SK-N-SH (cell line): ENCODE measurements at regions not wholly inside any gene's neighbourhood (a gene's known extent, or its start where the extent isn't known, plus 50 kb on each side); places are given as distances from the start of the nearest gene placed in this dataset.

ENCODE experiments used
- CTCF ChIA-PET: fragments of 300-600, 350-600 bp; formaldehyde crosslinking; extraction: SDS; loops from one replicate; lab custom pipeline; 2021; lab: Yijun Ruan, JAX
- POLR2A ChIA-PET: fragments of 350-600 bp; sonication (Branson Sonifier 250); formaldehyde crosslinking; extraction: SDS; loops from one replicate; lab custom pipeline; 2020; ENCODE audit warnings: antibody characterized with exemption, inconsistent platforms; lab: Yijun Ruan, JAX
- DNase-seq: peaks from one replicate; pipeline ENCODE4 v3.0.0; 2012
- H2AFZ ChIP-seq: fragments of 200-600 bp; sonication (generic); 2 replicates; pipeline ENCODE4 v1.8.1; 2016; ENCODE audit warnings: antibody characterized with exemption, mild to moderate bottlenecking, low read depth
- H3F3A ChIP-seq: fragments of 200-600 bp; sonication (generic); replicated peaks from 2 replicates; pipeline ENCODE3; 2016; ENCODE audit warnings: antibody characterized with exemption, mild to moderate bottlenecking; ENCODE audit not compliant: insufficient read depth
- H3K27ac ChIP-seq, 2 experiments: fragments of 200-500 bp in 1 of 2; fragments of 200-600 bp in 1 of 2; sonication (Bioruptor generic) in 1 of 2; sonication (generic), shearing (Covaris generic) in 1 of 2; 2 replicates each; pipeline versions ENCODE4 v1.5.1 to v1.6.1; 2014 to 2016; ENCODE audit warnings: low read depth in 2 of 2, inconsistent platforms in 1 of 2, low read length in 1 of 2, mild to moderate bottlenecking in 1 of 2, mixed read lengths in 1 of 2
- H3K27me3 ChIP-seq: fragments of 200-600 bp; sonication (generic), shearing (Covaris generic); 2 replicates; pipeline ENCODE4 v1.6.1; 2016; ENCODE audit warnings: mixed run types; ENCODE audit not compliant: insufficient read depth
- H3K36me3 ChIP-seq, 2 experiments: fragments of 200-500 bp in 1 of 2; fragments of 200-600 bp in 1 of 2; sonication (Bioruptor generic) in 1 of 2; sonication (generic) in 1 of 2; replicated peaks in 1 of 2; 2 replicates each; pipeline versions ENCODE3 to v1.5.1; 2014 to 2016; ENCODE audit warnings: low read length in 1 of 2, mild to moderate bottlenecking in 1 of 2; ENCODE audit not compliant: insufficient read depth in 2 of 2, control insufficient read depth in 1 of 2
- H3K4me1 ChIP-seq, 2 experiments: fragments of 200-500 bp in 1 of 2; fragments of 200-600 bp in 1 of 2; sonication (Bioruptor generic) in 1 of 2; sonication (generic), shearing (Covaris generic) in 1 of 2; 2 replicates each; pipeline versions ENCODE4 v1.5.1 to v1.6.1; 2014 to 2016; ENCODE audit warnings: low read depth in 1 of 2, low read length in 1 of 2, mixed run types in 1 of 2; ENCODE audit not compliant: insufficient read depth in 2 of 2, control insufficient read depth in 1 of 2
- H3K4me2 ChIP-seq: fragments of 200-600 bp; sonication (generic), shearing (Covaris generic); 2 replicates; pipeline ENCODE4 v1.6.1; 2017; ENCODE audit warnings: mixed run types
- H3K4me3 ChIP-seq, 2 experiments: fragments of 200-500 bp in 1 of 2; fragments of 200-600 bp in 1 of 2; sonication (Bioruptor generic) in 1 of 2; sonication (generic), shearing (Covaris generic) in 1 of 2; 2 replicates each; pipeline versions ENCODE4 v1.5.1 to v1.8.1; 2014 to 2016; ENCODE audit warnings: low read depth in 2 of 2, inconsistent platforms in 1 of 2, low read length in 1 of 2, mild to moderate bottlenecking in 1 of 2, mixed read lengths in 1 of 2, moderate library complexity in 1 of 2
- H3K79me2 ChIP-seq: fragments of 200-600 bp; sonication (generic); 2 replicates; pipeline ENCODE4 v1.8.1; 2017; ENCODE audit warnings: mild to moderate bottlenecking; ENCODE audit not compliant: insufficient read depth
- H3K9ac ChIP-seq: fragments of 200-600 bp; sonication (generic); 2 replicates; pipeline ENCODE4 v1.6.1; 2017; ENCODE audit warnings: mixed run types
- H3K9me2 ChIP-seq: fragments of 200-600 bp; sonication (generic); 2 replicates; pipeline ENCODE4 v1.6.1; 2017; ENCODE audit warnings: mixed run types
- H3K9me3 ChIP-seq: fragments of 200-600 bp; sonication (generic); 2 replicates; pipeline ENCODE4 v1.6.1; 2017; ENCODE audit warnings: mixed run types, mild to moderate bottlenecking, moderate library complexity
- H4K20me1 ChIP-seq: fragments of 200-600 bp; sonication (generic); 2 replicates; pipeline ENCODE4 v1.6.1; 2017; ENCODE audit warnings: mild to moderate bottlenecking, mixed run types; ENCODE audit not compliant: insufficient read depth
- CTCF ChIP-seq: fragments of 200-600 bp; sonication (generic); IDR thresholded peaks from 2 replicates; pipeline ENCODE4 v1.6.1; 2017; ENCODE audit warnings: antibody characterized with exemption, mild to moderate bottlenecking, moderate library complexity
- ELF1 ChIP-seq: IDR thresholded peaks from 2 replicates; pipeline ENCODE4 v1.4.0; 2012
- EP300 ChIP-seq, 2 experiments: IDR thresholded peaks; 2 replicates each; pipeline versions ENCODE4 v1.4.0 to v1.6.1; 2012; ENCODE audit warnings: borderline replicate concordance in 1 of 2, low read depth in 1 of 2, low read length in 1 of 2
- EZH2phosphoT487 ChIP-seq: fragments of 200-600 bp; sonication (generic); IDR thresholded peaks from 2 replicates; pipeline ENCODE4 v1.6.1; 2017; ENCODE audit warnings: low read depth, mixed run types, mild to moderate bottlenecking, antibody characterized with exemption, moderate library complexity, borderline replicate concordance
- FOXM1 ChIP-seq: IDR thresholded peaks from 2 replicates; pipeline ENCODE4 v1.4.0; 2012; ENCODE audit warnings: low read depth, mild to moderate bottlenecking
- GABPA ChIP-seq: IDR thresholded peaks from 2 replicates; pipeline ENCODE4 v1.4.0; 2012; ENCODE audit warnings: low read depth, mild to moderate bottlenecking
- GATA2 ChIP-seq: sonication (generic); formaldehyde crosslinking; IDR thresholded peaks from 2 replicates; pipeline ENCODE4 v1.5.0; 2020; ENCODE audit warnings: mild to moderate bottlenecking, missing genetic modification reagents
- JUND ChIP-seq: IDR thresholded peaks from 2 replicates; pipeline ENCODE4 v1.4.0; 2012
- MAX ChIP-seq: IDR thresholded peaks from 2 replicates; pipeline ENCODE4 v1.4.0; 2012; ENCODE audit warnings: low read depth
- MEF2A ChIP-seq: IDR thresholded peaks from 2 replicates; pipeline ENCODE4 v1.4.0; 2012; ENCODE audit warnings: low read depth, borderline replicate concordance
- MXI1 ChIP-seq: IDR thresholded peaks from 2 replicates; pipeline ENCODE4 v1.6.1; 2012; ENCODE audit warnings: mild to moderate bottlenecking, low read depth, low read length, improper control_type of control experiment
- NFIC ChIP-seq: IDR thresholded peaks from 2 replicates; pipeline ENCODE4 v1.4.0; 2012; ENCODE audit warnings: borderline replicate concordance
- NRF1 ChIP-seq: IDR thresholded peaks from 2 replicates; pipeline ENCODE4 v1.6.1; 2012; ENCODE audit warnings: low read depth, mild to moderate bottlenecking, low read length
- PBX3 ChIP-seq: IDR thresholded peaks from 2 replicates; pipeline ENCODE4; 2012
- RCOR1 ChIP-seq: fragments of 150-350 bp; IDR thresholded peaks from 2 replicates; pipeline ENCODE4 v1.6.1; 2017; ENCODE audit warnings: antibody characterized with exemption, low read length
- REST ChIP-seq: IDR thresholded peaks from 2 replicates; pipeline ENCODE4 v1.6.1; 2012; ENCODE audit warnings: mild to moderate bottlenecking, low read depth, low read length, moderate library complexity
- RFX5 ChIP-seq: IDR thresholded peaks from 2 replicates; pipeline ENCODE4 v1.6.1; 2012; ENCODE audit warnings: mild to moderate bottlenecking, improper control_type of control experiment, low read length
- TAF1 ChIP-seq: IDR thresholded peaks from 2 replicates; pipeline ENCODE4 v1.6.1; 2012; ENCODE audit warnings: low read depth, mild to moderate bottlenecking, low read length, moderate library complexity, borderline replicate concordance
- TCF12 ChIP-seq: IDR thresholded peaks from 2 replicates; pipeline ENCODE4 v1.4.0; 2012
- TEAD4 ChIP-seq: IDR thresholded peaks from 2 replicates; pipeline ENCODE4 v1.4.0; 2012; ENCODE audit warnings: mild to moderate bottlenecking, borderline replicate concordance; ENCODE audit not compliant: insufficient read depth
- USF2 ChIP-seq: fragments of 150-350 bp; IDR thresholded peaks from 2 replicates; pipeline ENCODE4 v1.6.1; 2017; ENCODE audit warnings: antibody characterized with exemption, low read length, low read depth, borderline replicate concordance
- YY1 ChIP-seq: IDR thresholded peaks from 2 replicates; pipeline ENCODE4 v1.4.0; 2012; ENCODE audit warnings: low read depth, mild to moderate bottlenecking
- ZBTB33 ChIP-seq: IDR thresholded peaks from 2 replicates; pipeline ENCODE4 v1.4.0; 2012; ENCODE audit warnings: low read depth, borderline replicate concordance
- WGBS: methylation state at CpG from one replicate; pipeline ENCODE4 v1.1.6; 2017; ENCODE audit warnings: low lambda C conversion rate; 5-methylcytosine and 5-hydroxymethylcytosine counted together

- H3K4me3 ChIP-seq = peak overlapping the region in 1 of 2 experiments; percentile 1; a peak in 1 of 4 replicates
- 23% methylated on average over 5 of the region's 5 CpGs for WGBS
- H3K79me2 ChIP-seq = peaks cover 97% of the 10 kb centered on the region
- no peaks in the 10 kb centered on the region for H3K9me3 ChIP-seq
- peak overlapping the region; percentile 37 to 78; a peak in 3 of 4 replicates for H3K27ac ChIP-seq
- no peaks in the 10 kb centered on the region for H3K9me2 ChIP-seq
- peak; percentile 33 for DNase-seq
- POLR2A ChIA-PET = no interaction called here
- no peak overlapping the region for H3K9ac ChIP-seq
- H2AFZ ChIP-seq = no peak overlapping the region
- H4K20me1 ChIP-seq = no peaks in the 10 kb centered on the region
- peaks cover 6% of the 10 kb centered on the region for H3F3A ChIP-seq
- peak overlapping the region; percentile 38 for H3K4me2 ChIP-seq
- no peaks in the 10 kb centered on the region for H3K36me3 ChIP-seq
- H3K4me1 ChIP-seq = peaks cover 28% of the 10 kb centered on the region in 2 experiments; a peak in 3 of 4 replicates
- H3K27me3 ChIP-seq = no peaks in the 10 kb centered on the region
- CTCF ChIA-PET = interaction anchor here (1.0 to 1.5 kb wide), 8 partner anchors 15 to 398 kb away, joined by 3 to 6 read pairs (median 4); no protein-coding TSS in a partner anchor
- TF ChIP-seq GABPA = no peak
- no peak for TF ChIP-seq JUND
- no peak for TF ChIP-seq CTCF
- TF ChIP-seq TCF12 = no peak
- no peak for TF ChIP-seq EZH2phosphoT487
- TF ChIP-seq PBX3 = peak; percentile 52; the same call in 1 of the 2 replicates
- TF ChIP-seq FOXM1 = no peak
- TF ChIP-seq NFIC = peak; percentile 44; the same call in 1 of the 2 replicates
- TF ChIP-seq ELF1 = no peak
- no peak for TF ChIP-seq ZBTB33
- TF ChIP-seq USF2 = no peak
- no peak for TF ChIP-seq RFX5
- TF ChIP-seq EP300 (IDR thresholded peaks at IDR 0.05; ENCODE audit: borderline replicate concordance in 1 of 2, low read depth in 1 of 2, low read length in 1 of 2) = peak in 1 of 2 experiments; percentile 72; a peak in 2 of 4 replicates
- TF ChIP-seq NRF1 = no peak
- TF ChIP-seq GATA2 (CRISPR knock-in tag) = no peak; the same call in 1 of the 2 replicates
- TF ChIP-seq TAF1 = no peak
- no peak for TF ChIP-seq REST
- peak; percentile 81 for TF ChIP-seq RCOR1
- TF ChIP-seq MAX = no peak
- 0 out of 2 replicates have a peak, but pooled peaks have one; percentile 13 for TF ChIP-seq TEAD4
- no peak for TF ChIP-seq YY1
- TF ChIP-seq MEF2A = no peak
- peak; percentile 7; the same call in 1 of the 2 replicates for TF ChIP-seq MXI1
Observed at GRCh38 chr14:71355324-71356201, 448.3 kb downstream of the PCNX1 start.
